ENCODE measurements at regions not wholly inside any gene's neighbourhood (a gene's known extent, or its start where the extent isn't known, plus 50 kb on each side); places are given as distances from the start of the nearest gene placed in this dataset.

DNA sequence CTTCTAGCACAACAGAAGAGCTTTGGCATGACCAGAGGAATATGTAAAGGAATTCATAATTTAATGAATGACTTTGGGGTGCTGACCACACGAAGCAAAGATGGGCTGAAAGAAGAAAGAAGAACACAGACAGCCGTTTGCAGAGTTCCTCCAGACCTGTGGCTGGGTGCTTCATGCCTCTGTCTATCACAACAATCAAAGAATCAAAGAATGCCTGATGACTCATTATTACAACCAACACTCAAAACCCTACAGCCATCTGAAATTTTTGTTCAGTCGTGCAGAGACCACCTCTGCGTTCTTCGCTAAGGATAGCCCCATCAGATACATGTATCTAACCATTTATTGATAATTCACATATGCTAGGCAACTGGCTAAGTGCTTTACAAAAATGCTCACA lies 129.0 kb upstream of the PRICKLE2 start:
- no peak for FAIRE-seq
- H3K4me1 ChIP-seq (ENCODE audit: control insufficient read depth in 3 of 3, insufficient read depth in 2 of 3, low read depth in 1 of 3, low read length in 2 of 3): peaks cover 0 to 2% (median 0%) of the 10 kb centered on the region in 3 donors

DNA sequence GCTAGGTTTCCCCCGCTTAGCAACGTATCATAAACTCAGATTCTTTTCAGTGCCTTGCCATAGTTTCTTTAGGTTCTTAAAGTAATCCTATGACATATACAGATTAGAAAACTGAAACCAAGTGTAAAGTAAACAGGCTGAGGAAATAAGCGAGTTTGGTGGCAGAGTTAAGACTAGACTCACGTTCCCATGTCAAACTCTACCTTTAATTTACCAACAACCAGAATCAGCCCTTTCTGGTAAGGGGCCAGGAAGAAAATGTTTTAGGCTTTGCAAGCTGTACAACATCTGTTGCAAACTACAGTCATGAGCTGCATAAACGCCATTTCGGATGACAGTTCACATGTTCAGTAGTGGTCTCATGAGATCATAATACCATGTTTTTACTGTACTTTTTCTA lies 128.0 kb upstream of the PRICKLE2 start:
- Histone ChIP-seq H3K9me3 (ENCODE audit: control insufficient read depth in 2 of 2, insufficient read depth in 1 of 2, low read depth in 1 of 2, low read length in 1 of 2) (no peaks in the 10 kb centered on the region), H3K36me3 (ENCODE audit: control insufficient read depth in 3 of 3, insufficient read depth in 2 of 3, low read depth in 1 of 3, low read length in 3 of 3) (no peaks in the 10 kb centered on the region), H3K27me3 (ENCODE audit: control insufficient read depth in 3 of 3, insufficient read depth in 3 of 3, low read length in 3 of 3) (no peaks in the 10 kb centered on the region), H3K4me3 (ENCODE audit: low read depth in 1 of 3, low read length in 3 of 3) (no peak overlapping the region), H3K4me1 (ENCODE audit: control insufficient read depth in 3 of 3, insufficient read depth in 2 of 3, low read depth in 1 of 3, low read length in 2 of 3) (peaks cover 0 to 2% (median 0%) of the 10 kb centered on the region in 3 donors), H3K27ac (ENCODE audit: low read depth in 1 of 3, low read length in 2 of 3) (peak overlapping the region in 2 of 3 donors; percentile 41 to 47)
- DNase-seq (no peak), FAIRE-seq (no peak)
- 57 to 72% (median 66%) methylated on average over 6 of the region's 6 CpGs for WGBS, 3 donors

More for the DNA sequence above, 129.0 kb upstream of the PRICKLE2 start:
- no peaks in the 10 kb centered on the region for H3K9me3 ChIP-seq (ENCODE audit: control insufficient read depth in 2 of 2, insufficient read depth in 1 of 2, low read depth in 1 of 2, low read length in 1 of 2)
- no peaks in the 10 kb centered on the region for H3K36me3 ChIP-seq (ENCODE audit: control insufficient read depth in 3 of 3, insufficient read depth in 2 of 3, low read depth in 1 of 3, low read length in 3 of 3)
- H3K27me3 ChIP-seq (ENCODE audit: control insufficient read depth in 3 of 3, insufficient read depth in 3 of 3, low read length in 3 of 3): no peaks in the 10 kb centered on the region
- H3K4me3 ChIP-seq (ENCODE audit: low read depth in 1 of 3, low read length in 3 of 3): no peak overlapping the region
- no peak overlapping the region for H3K27ac ChIP-seq (ENCODE audit: low read depth in 1 of 3, low read length in 2 of 3)
- 79 to 87% (median 79%) methylated on average over 5 of the region's 5 CpGs for WGBS, 3 donors
- no peak for DNase-seq

DNA sequence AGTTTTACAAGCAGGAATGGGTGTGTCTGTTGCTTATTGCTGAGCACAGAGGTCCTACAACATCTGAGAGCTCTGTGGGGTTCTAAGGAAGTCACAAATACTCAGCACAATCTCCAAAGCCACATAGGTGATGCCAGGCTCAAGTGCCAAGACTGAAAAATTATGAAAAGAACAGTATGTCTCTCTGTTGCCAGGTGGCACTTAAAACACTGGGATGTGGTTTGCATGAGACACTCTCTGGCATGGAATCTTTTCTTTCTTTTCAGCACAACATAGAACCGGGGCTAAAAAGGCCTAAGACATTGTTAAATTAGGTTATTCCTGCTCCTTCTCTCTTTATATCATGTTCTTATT lies 127.3 kb upstream of the PRICKLE2 start:
- DNase-seq: no peak
- H3K4me1 ChIP-seq (ENCODE audit: control insufficient read depth in 3 of 3, insufficient read depth in 2 of 3, low read depth in 1 of 3, low read length in 2 of 3): peaks cover 0 to 2% (median 0%) of the 10 kb centered on the region in 3 donors

DNA sequence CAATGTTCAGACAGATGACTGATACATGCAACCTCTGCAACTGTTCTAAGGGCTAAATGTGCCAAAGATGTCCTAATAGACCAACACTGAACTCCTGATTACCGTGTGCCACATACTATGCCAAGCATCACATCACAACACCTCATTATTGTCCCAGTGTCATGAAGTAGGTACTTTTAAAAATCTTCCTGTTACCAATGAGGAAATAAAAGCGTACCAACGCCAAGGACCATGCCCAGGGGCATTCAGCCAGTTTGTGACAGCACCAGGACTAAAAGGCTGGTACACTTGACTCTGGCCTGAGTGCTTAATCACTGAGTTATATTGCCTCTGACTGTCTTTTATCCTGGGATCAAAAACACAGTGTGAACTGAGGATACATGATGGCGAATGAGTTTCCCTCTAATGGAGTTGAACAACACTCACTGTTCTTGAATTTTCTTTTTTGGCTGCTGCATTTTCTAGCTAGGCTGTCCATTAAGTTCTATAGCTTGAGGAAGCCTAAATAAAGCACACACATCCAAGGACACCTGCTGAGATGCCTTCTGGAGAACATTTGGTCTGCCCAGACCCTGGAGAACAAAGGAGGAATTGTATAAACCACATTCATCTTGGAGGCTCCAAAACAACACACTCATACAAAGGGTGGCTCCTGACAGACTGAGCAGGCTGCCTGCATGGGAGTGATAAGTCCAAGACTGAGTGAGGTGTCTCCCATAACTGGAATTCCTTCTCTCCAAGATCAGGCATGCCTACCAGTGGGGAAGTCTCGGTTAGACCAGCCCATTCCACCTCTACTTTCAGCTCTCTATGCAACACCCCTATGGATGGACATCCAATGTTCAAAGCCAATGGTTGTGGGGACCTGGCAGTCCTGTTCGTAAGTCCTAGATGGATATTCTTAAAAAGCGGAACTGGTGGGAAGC lies 126.7 kb upstream of the PRICKLE2 start:
- H3K4me1 ChIP-seq (ENCODE audit: control insufficient read depth in 3 of 3, insufficient read depth in 2 of 3, low read depth in 1 of 3, low read length in 2 of 3): peaks cover 0 to 2% (median 0%) of the 10 kb centered on the region in 3 donors
- peak overlapping the region in 2 of 3 donors; percentile 6 to 47 for H3K27ac ChIP-seq (ENCODE audit: low read depth in 1 of 3, low read length in 2 of 3)
- no peaks in the 10 kb centered on the region for H3K27me3 ChIP-seq (ENCODE audit: control insufficient read depth in 3 of 3, insufficient read depth in 3 of 3, low read length in 3 of 3)
- FAIRE-seq (no peak), DNase-seq (no peak)
- H3K9me3 ChIP-seq (ENCODE audit: control insufficient read depth in 2 of 2, insufficient read depth in 1 of 2, low read depth in 1 of 2, low read length in 1 of 2): no peaks in the 10 kb centered on the region
- 62 to 73% (median 65%) methylated on average over 7 of the region's 7 CpGs for WGBS, 3 donors
- H3K36me3 ChIP-seq (ENCODE audit: control insufficient read depth in 3 of 3, insufficient read depth in 2 of 3, low read depth in 1 of 3, low read length in 3 of 3): no peaks in the 10 kb centered on the region
- no peak overlapping the region for H3K4me3 ChIP-seq (ENCODE audit: low read depth in 1 of 3, low read length in 3 of 3)

More for the DNA sequence above, 127.3 kb upstream of the PRICKLE2 start:
- no peaks in the 10 kb centered on the region for H3K9me3 ChIP-seq (ENCODE audit: control insufficient read depth in 2 of 2, insufficient read depth in 1 of 2, low read depth in 1 of 2, low read length in 1 of 2)
- no peaks in the 10 kb centered on the region for H3K36me3 ChIP-seq (ENCODE audit: control insufficient read depth in 3 of 3, insufficient read depth in 2 of 3, low read depth in 1 of 3, low read length in 3 of 3)
- H3K27ac ChIP-seq (ENCODE audit: low read depth in 1 of 3, low read length in 2 of 3): peak overlapping the region in 2 of 3 donors; percentile 6 to 47
- FAIRE-seq: no peak
- no peaks in the 10 kb centered on the region for H3K27me3 ChIP-seq (ENCODE audit: control insufficient read depth in 3 of 3, insufficient read depth in 3 of 3, low read length in 3 of 3)
- H3K4me3 ChIP-seq (ENCODE audit: low read depth in 1 of 3, low read length in 3 of 3): no peak overlapping the region
- 68 to 77% (median 72%) methylated on average over 1 of the region's 1 CpG for WGBS, 3 donors

DNA sequence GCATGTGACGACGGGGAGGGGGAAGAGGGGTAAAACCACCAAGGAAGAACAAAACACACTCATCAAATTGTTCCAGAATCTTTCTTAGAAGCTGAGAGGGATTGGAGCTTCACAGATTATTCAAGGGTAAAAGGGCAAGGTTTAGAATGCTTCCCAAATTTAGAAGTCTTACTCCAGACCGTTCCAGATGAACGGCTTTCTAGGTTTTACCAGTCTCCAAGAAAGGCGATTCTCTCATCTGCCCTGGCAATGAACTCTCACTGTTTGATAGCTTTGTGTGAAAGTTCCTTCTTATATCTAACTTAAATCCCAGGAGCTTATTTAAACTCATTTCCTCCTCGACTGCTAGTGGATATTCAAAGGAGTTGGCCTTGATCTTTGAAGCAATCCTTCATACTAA lies 124.3 kb upstream of the PRICKLE2 start:
- H3K9me3 ChIP-seq (ENCODE audit: control insufficient read depth in 2 of 2, insufficient read depth in 1 of 2, low read depth in 1 of 2, low read length in 1 of 2): no peaks in the 10 kb centered on the region
- H3K4me1 ChIP-seq (ENCODE audit: control insufficient read depth in 3 of 3, insufficient read depth in 2 of 3, low read depth in 1 of 3, low read length in 2 of 3): peaks cover 0 to 6% (median 3%) of the 10 kb centered on the region in 3 donors
- FAIRE-seq: no peak
- H3K4me3 ChIP-seq (ENCODE audit: low read depth in 1 of 3, low read length in 3 of 3): no peak overlapping the region
- DNase-seq: no peak
- H3K36me3 ChIP-seq (ENCODE audit: control insufficient read depth in 3 of 3, insufficient read depth in 2 of 3, low read depth in 1 of 3, low read length in 3 of 3): no peaks in the 10 kb centered on the region
- H3K27ac ChIP-seq (ENCODE audit: low read depth in 1 of 3, low read length in 2 of 3): no peak overlapping the region
- H3K27me3 ChIP-seq (ENCODE audit: control insufficient read depth in 3 of 3, insufficient read depth in 3 of 3, low read length in 3 of 3): no peaks in the 10 kb centered on the region
- WGBS, 3 donors: 54 to 71% (median 71%) methylated on average over 6 of the region's 6 CpGs

DNA sequence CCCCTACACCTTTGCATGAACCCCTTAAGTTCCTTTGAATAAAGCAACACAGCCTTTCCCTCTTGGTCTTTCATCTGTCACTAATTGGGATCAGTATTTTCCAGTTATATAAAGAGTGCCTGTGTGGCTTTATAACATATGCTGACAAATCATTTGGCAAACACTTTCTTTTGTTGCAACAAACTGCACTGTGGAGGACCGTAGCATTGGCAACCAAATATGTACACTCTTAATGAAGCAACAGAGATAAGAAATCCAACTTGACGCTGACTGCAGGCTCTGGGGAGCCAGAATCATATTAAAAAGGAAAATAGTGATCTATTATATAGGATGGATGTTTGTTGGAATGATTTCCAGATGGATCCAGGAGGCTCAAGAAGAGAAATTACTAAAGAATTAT lies 120.1 kb upstream of the PRICKLE2 start:
- WGBS, 3 donors: 27 to 41% (median 29%) methylated on average over 2 of the region's 2 CpGs
- H3K4me1 ChIP-seq (ENCODE audit: control insufficient read depth in 3 of 3, insufficient read depth in 2 of 3, low read depth in 1 of 3, low read length in 2 of 3): peaks cover 0 to 12% (median 7%) of the 10 kb centered on the region in 3 donors

DNA sequence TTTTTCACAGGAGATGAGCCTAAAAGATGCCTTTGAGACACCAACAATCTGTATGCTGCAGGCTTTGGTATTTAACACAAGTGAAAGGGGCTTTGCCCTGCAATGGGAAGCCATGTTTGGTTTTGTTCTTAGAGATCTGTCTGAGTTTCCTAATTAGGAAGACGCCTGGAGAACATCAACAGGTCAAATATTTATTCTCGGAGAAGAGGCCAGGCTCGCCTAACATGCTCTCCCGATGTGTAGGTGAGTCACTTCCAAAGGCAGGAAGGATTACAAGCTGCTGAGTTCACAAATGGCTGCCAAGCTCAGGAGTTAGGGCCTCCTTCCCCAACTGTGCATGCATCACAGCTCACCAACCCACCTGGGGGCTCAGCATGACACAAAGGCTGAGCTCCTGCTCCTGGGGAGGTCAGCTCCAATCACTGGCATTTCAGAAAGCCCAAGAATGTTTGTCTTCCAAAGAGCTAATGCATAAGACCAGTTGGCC lies 119.5 kb upstream of the PRICKLE2 start:
- no peaks in the 10 kb centered on the region for H3K9me3 ChIP-seq (ENCODE audit: control insufficient read depth in 2 of 2, insufficient read depth in 1 of 2, low read depth in 1 of 2, low read length in 1 of 2)
- H3K4me3 ChIP-seq (ENCODE audit: low read depth in 1 of 3, low read length in 3 of 3): no peak overlapping the region
- FAIRE-seq (no peak), DNase-seq (no peak)
- H3K27ac ChIP-seq (ENCODE audit: low read depth in 1 of 3, low read length in 2 of 3): peak overlapping the region in 2 of 3 donors; percentile 58 to 78
- no peaks in the 10 kb centered on the region for H3K36me3 ChIP-seq (ENCODE audit: control insufficient read depth in 3 of 3, insufficient read depth in 2 of 3, low read depth in 1 of 3, low read length in 3 of 3)
- WGBS, 3 donors: 63 to 73% (median 72%) methylated on average over 4 of the region's 4 CpGs
- H3K27me3 ChIP-seq (ENCODE audit: control insufficient read depth in 3 of 3, insufficient read depth in 3 of 3, low read length in 3 of 3): no peaks in the 10 kb centered on the region
- H3K4me1 ChIP-seq (ENCODE audit: control insufficient read depth in 3 of 3, insufficient read depth in 2 of 3, low read depth in 1 of 3, low read length in 2 of 3): peaks cover 0 to 12% (median 7%) of the 10 kb centered on the region in 3 donors

More for the DNA sequence above, 120.1 kb upstream of the PRICKLE2 start:
- no peaks in the 10 kb centered on the region for H3K36me3 ChIP-seq (ENCODE audit: control insufficient read depth in 3 of 3, insufficient read depth in 2 of 3, low read depth in 1 of 3, low read length in 3 of 3)
- FAIRE-seq (no peak), DNase-seq (no peak)
- H3K27ac ChIP-seq (ENCODE audit: low read depth in 1 of 3, low read length in 2 of 3): peak overlapping the region in 2 of 3 donors; percentile 58 to 78
- no peaks in the 10 kb centered on the region for H3K27me3 ChIP-seq (ENCODE audit: control insufficient read depth in 3 of 3, insufficient read depth in 3 of 3, low read length in 3 of 3)
- no peak overlapping the region for H3K4me3 ChIP-seq (ENCODE audit: low read depth in 1 of 3, low read length in 3 of 3)
- no peaks in the 10 kb centered on the region for H3K9me3 ChIP-seq (ENCODE audit: control insufficient read depth in 2 of 2, insufficient read depth in 1 of 2, low read depth in 1 of 2, low read length in 1 of 2)

DNA sequence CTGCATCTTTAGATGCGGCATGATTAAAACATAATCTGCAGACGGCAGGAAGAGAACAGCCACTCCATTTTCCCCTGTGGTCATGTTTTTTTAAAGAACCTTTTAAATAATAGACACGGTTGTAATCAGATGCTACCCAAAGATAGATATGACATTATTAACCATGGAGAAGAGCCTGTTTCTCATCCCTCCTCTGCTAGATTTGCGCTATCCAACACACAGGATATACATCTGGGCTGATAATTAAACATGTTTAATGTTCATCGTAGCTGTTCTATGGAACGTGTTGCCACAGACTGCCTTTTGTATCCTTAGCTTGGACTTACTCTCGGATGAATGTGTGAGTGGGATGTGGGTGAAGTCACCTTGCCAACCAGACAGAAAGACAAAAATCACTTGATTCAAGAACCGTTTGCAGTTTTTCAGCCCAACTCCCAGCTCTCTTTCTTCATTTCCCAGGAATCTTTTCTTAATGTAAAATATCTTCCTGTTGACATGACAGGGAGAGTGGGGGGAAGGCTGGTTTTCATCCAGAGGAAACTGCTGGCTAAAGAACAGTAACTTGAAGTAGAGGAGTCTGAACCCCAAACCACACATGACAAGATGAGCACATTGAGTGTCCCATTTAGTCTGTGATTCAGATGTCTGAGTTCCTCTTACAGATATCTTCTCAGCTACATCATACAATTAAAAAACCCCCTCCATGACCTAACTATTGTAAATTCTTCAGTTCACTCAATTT lies 118.6 kb upstream of the PRICKLE2 start:
- DNase-seq: no peak
- H3K9me3 ChIP-seq (ENCODE audit: control insufficient read depth in 2 of 2, insufficient read depth in 1 of 2, low read depth in 1 of 2, low read length in 1 of 2): no peaks in the 10 kb centered on the region
- WGBS, 3 donors: 72 to 87% (median 80%) methylated on average over 8 of the region's 8 CpGs
- peak overlapping the region in 2 of 3 donors; percentile 58 to 78 for H3K27ac ChIP-seq (ENCODE audit: low read depth in 1 of 3, low read length in 2 of 3)
- FAIRE-seq: no peak
- no peaks in the 10 kb centered on the region for H3K27me3 ChIP-seq (ENCODE audit: control insufficient read depth in 3 of 3, insufficient read depth in 3 of 3, low read length in 3 of 3)
- H3K4me3 ChIP-seq (ENCODE audit: low read depth in 1 of 3, low read length in 3 of 3): no peak overlapping the region
- no peaks in the 10 kb centered on the region for H3K36me3 ChIP-seq (ENCODE audit: control insufficient read depth in 3 of 3, insufficient read depth in 2 of 3, low read depth in 1 of 3, low read length in 3 of 3)
- H3K4me1 ChIP-seq (ENCODE audit: control insufficient read depth in 3 of 3, insufficient read depth in 2 of 3, low read depth in 1 of 3, low read length in 2 of 3): peaks cover 0 to 12% (median 7%) of the 10 kb centered on the region in 3 donors

Measured in small intestine (tissue), 7 donors.